Thoracic aorta (tissue), 2 donors: ENCODE measurements at regions not wholly inside any gene's neighbourhood (a gene's known extent, or its start where the extent isn't known, plus 50 kb on each side); places are given as distances from the start of the nearest gene placed in this dataset.

Experiments
- ATAC-seq: fragments of 150-250 bp; one replicate; pipeline ENCODE4 v1.8.0; 2017; ENCODE audit warnings: low read depth; ENCODE audit not compliant: insufficient number of reproducible peaks, low FRiP score
- DNase-seq: peaks from one replicate; pipeline ENCODE4 v3.0.0-alpha.2; 2020; ENCODE audit warnings: low spot score
- H3K27ac ChIP-seq, 2 donors: fragments of 200-600 bp; sonication (generic); 1 replicate in 1 of 2; 2 replicates in 1 of 2; pipeline ENCODE4 v1.5.1; 2016; ENCODE audit warnings: mild to moderate bottlenecking in 2 of 2, moderate library complexity in 2 of 2
- H3K27me3 ChIP-seq: fragments of 200-600 bp; sonication (generic); replicated peaks from 2 replicates; pipeline ENCODE4 v1.6.0; 2016; ENCODE audit warnings: mild to moderate bottlenecking; ENCODE audit not compliant: insufficient read depth
- H3K36me3 ChIP-seq: fragments of 200-600 bp; sonication (generic); one replicate; pipeline ENCODE4 v1.5.1; 2016
- H3K4me1 ChIP-seq, 2 donors: fragments of 200-600 bp; sonication (generic); 1 replicate in 1 of 2; 2 replicates in 1 of 2; pipeline versions ENCODE4 v1.5.1 to v1.6.0; 2016; ENCODE audit warnings: low read depth in 2 of 2, mild to moderate bottlenecking in 1 of 2; ENCODE audit not compliant: control insufficient read depth in 1 of 2
- H3K4me3 ChIP-seq: fragments of 200-600 bp; sonication (generic); 2 replicates; pipeline ENCODE4 v1.5.1; 2016; ENCODE audit warnings: mild to moderate bottlenecking
- H3K9me3 ChIP-seq: fragments of 200-600 bp; sonication (generic); 2 replicates; pipeline ENCODE4 v1.5.1; 2016
- TF ChIP-seq, protein P1 (sequence below): fragments of 200-600 bp; sonication (generic); IDR thresholded peaks from one replicate; pipeline ENCODE4 v1.5.1; 2019; ENCODE audit warnings: antibody characterized with exemption

DNA sequence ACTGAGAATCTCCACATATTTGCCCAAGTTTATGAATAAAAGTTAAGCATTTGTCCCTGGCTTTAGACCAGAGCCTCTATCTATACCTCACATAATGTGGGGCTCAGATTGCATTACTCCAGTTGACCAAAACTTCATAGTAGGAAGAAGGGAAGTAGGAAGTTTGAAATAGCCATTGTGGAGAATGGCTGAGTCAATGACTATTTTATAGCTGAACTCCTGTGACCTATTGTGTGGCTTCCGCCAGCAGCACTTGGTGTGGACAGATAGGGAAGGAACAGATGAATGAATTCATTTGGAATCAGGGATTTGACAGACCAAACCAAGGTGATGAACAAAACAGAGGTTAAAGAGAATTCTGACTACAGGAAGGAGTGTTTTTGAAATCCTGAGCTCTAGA lies 92.9 kb upstream of the LPAR1 start:
- Histone ChIP-seq H3K9me3 (peaks cover 5% of the 10 kb centered on the region), H3K27me3 (no peaks in the 10 kb centered on the region), H3K4me3 (no peak overlapping the region), H3K4me1 (no peaks in the 10 kb centered on the region), H3K27ac (no peak overlapping the region), H3K36me3 (no peaks in the 10 kb centered on the region)
- DNase-seq (no peak), ATAC-seq (no peak)
- TF ChIP-seq, protein P1, sequence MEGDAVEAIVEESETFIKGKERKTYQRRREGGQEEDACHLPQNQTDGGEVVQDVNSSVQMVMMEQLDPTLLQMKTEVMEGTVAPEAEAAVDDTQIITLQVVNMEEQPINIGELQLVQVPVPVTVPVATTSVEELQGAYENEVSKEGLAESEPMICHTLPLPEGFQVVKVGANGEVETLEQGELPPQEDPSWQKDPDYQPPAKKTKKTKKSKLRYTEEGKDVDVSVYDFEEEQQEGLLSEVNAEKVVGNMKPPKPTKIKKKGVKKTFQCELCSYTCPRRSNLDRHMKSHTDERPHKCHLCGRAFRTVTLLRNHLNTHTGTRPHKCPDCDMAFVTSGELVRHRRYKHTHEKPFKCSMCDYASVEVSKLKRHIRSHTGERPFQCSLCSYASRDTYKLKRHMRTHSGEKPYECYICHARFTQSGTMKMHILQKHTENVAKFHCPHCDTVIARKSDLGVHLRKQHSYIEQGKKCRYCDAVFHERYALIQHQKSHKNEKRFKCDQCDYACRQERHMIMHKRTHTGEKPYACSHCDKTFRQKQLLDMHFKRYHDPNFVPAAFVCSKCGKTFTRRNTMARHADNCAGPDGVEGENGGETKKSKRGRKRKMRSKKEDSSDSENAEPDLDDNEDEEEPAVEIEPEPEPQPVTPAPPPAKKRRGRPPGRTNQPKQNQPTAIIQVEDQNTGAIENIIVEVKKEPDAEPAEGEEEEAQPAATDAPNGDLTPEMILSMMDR = no peak

DNA sequence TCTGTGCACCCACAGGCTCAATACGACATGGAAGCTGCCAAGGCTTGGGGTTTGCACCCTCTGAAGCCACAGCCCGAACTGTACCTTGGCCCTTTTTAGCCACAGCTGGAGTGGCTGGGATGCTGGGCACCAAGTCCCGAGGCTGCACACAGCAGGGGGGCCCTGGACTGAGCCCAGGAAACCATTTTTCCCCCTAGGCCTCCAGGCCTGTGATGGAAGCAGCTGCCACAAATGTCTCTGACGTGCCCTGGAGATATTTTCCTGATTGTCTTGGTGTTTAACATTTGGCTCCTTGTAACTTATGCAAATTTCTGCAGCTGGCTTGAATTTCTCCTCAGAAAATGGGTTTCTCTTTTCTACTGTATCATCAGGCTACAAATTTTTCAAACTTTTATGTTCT lies 82.3 kb upstream of the LPAR1 start:
- Histone ChIP-seq H3K9me3 (no peaks in the 10 kb centered on the region), H3K36me3 (no peaks in the 10 kb centered on the region), H3K4me3 (no peak overlapping the region), H3K27ac (no peak overlapping the region), H3K27me3 (no peaks in the 10 kb centered on the region), H3K4me1 (no peaks in the 10 kb centered on the region)
- no peak for DNase-seq
- TF ChIP-seq, protein P1 = no peak
- no peak for ATAC-seq

DNA sequence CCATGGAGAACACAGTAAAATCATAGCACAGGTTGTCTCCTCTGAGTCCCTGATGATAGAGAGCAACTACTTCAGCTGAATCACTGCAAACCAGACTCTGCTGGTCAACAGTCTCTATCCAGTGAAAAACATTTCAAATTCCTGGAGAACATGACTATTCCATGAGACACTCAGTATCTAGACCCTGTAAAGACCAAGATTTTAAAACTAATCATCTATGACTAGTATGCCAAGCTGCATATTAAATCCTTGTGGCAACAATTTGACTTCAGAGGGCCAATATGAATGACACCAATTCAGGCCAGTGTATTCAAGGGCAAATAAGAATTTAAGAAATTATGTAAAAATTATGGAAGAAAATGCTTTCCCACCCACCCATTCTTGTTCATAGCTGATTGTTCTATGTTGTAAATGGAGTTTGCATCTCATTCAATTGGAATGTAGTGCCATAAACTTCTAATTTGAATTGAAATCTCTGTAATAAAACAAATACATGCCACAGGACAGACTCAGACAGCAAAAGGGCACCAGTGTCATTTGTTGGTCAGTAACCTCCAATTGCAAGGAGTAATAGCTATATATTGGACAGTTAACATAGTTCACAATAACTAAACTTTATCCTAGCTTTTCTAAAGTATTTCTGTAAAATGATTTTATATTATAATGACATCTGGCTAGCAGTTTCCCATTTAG lies 80.1 kb upstream of the LPAR1 start:
- ATAC-seq = no peak
- no peaks in the 10 kb centered on the region for H3K27me3 ChIP-seq
- no peak overlapping the region for H3K4me3 ChIP-seq

DNA sequence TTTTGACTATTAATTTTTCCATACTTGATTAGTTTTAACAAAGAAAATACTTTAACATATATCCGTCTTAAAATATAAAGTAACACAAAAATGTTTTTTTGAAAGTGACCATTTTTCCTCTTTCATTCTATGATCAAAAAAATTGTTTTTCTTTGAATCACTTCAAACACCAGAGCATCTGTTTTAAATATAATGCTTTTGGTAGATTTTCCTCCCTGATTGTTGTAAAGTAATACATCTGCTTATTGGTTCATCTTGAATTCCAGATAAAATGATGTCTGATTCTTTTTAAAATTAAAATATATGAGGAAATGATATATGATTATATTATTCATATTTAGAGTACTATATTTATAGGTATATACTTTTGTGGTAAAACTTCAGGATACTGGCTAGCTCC lies 76.2 kb upstream of the LPAR1 start:
- no peaks in the 10 kb centered on the region for H3K36me3 ChIP-seq
- ATAC-seq (no peak), DNase-seq (no peak)
- TF ChIP-seq, protein P1 = no peak
- H3K27me3 ChIP-seq = no peaks in the 10 kb centered on the region
- H3K4me1 ChIP-seq = no peaks in the 10 kb centered on the region
- H3K4me3 ChIP-seq = no peak overlapping the region
- H3K27ac ChIP-seq = no peak overlapping the region
- H3K9me3 ChIP-seq = no peaks in the 10 kb centered on the region

More for the DNA sequence above, 80.1 kb upstream of the LPAR1 start:
- no peak for DNase-seq
- no peak overlapping the region for H3K27ac ChIP-seq
- no peaks in the 10 kb centered on the region for H3K9me3 ChIP-seq
- H3K36me3 ChIP-seq = no peaks in the 10 kb centered on the region
- TF ChIP-seq, protein P1 = no peak
- no peaks in the 10 kb centered on the region for H3K4me1 ChIP-seq

DNA sequence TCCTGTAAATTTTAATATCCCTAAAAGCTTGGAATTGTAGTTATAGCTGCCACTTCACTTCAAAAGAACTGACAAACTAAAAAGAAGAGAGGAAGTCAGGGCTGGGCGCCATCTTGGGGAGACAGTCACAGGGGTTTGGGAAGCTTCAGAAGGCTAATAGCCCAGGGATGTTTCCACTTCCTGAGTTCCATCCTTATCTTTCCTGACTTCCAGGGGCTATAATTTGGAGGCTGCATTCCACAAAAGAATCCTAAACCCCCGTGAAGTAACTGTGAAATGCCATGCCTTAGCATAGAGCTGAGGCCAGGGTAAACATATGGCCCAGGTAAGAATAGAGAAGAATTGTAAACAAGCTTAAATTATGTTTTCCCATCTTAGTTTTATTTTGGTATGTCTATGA lies 75.4 kb upstream of the LPAR1 start:
- H3K4me3 ChIP-seq = no peak overlapping the region
- no peaks in the 10 kb centered on the region for H3K4me1 ChIP-seq
- H3K27ac ChIP-seq = no peak overlapping the region
- no peaks in the 10 kb centered on the region for H3K9me3 ChIP-seq
- H3K36me3 ChIP-seq = no peaks in the 10 kb centered on the region
- no peaks in the 10 kb centered on the region for H3K27me3 ChIP-seq
- TF ChIP-seq, protein P1 = no peak
- DNase-seq (no peak), ATAC-seq (no peak)
